K562 (cell line): ENCODE measurements at regions not wholly inside any gene's neighbourhood (a gene's known extent, or its start where the extent isn't known, plus 50 kb on each side); places are given as distances from the start of the nearest gene placed in this dataset.
"Not testable (repeated sequence)": the region's sequence is repeated elsewhere in the genome, so short reads cannot be mapped to it uniquely, and the experiment has no call there.

ENCODE experiments used
- ATAC-seq: fragments of 200-7000 bp; cut with Tn5 transposase; 3 replicates; pipeline ENCODE4 v1.9.1; 2020; ENCODE audit warnings: moderate library complexity
- BruUV-seq: library from RNA; stranded (reverse); fragments of 400-500 nt; replicated peaks from 2 replicates; lab custom pipeline; 2021; lab: Mats Ljungman, UMichigan
- CTCF ChIA-PET: fragments of 300-600 bp; formaldehyde crosslinking; extraction: SDS; loops from one replicate; lab custom pipeline; 2021; ENCODE audit warnings: low intra/inter-chr PET ratio; lab: Yijun Ruan, JAX
- POLR2A ChIA-PET: fragments of 300-600, 350-650 bp; sonication (Branson Sonifier 250); formaldehyde crosslinking; extraction: SDS; loops from one replicate; lab custom pipeline; 2021; ENCODE audit warnings: antibody characterized with exemption, inconsistent platforms; lab: Yijun Ruan, JAX
- DNase-seq, 4 experiments: peaks; one replicate each; pipeline versions ENCODE4 v3.0.0 to v3.0.0-alpha.2; 2011 to 2018; ENCODE audit warnings: low spot score in 3 of 4, mixed read lengths in 3 of 4; ENCODE audit errors: extremely low read depth in 1 of 4
- FAIRE-seq: peaks from 2 replicates; lab custom pipeline; 2011; peaks lifted over from hg19 to GRCh38; lab: Jason Lieb, UNC
- H2AFZ ChIP-seq: 2 replicates; pipeline ENCODE4 v1.6.0; 2011; ENCODE audit warnings: low read depth, low read length, control low read depth, inconsistent platforms
- H3K27ac ChIP-seq: fragments of 200-600 bp; 3 replicates; pipeline ENCODE4 v1.8.0; 2011; ENCODE audit warnings: low read depth, mild to moderate bottlenecking, control low read depth, inconsistent platforms, low read length, moderate library complexity, mixed read lengths; ENCODE audit errors: extremely low read depth
- H3K27me3 ChIP-seq, 2 experiments: fragments of 300-600 bp in 1 of 2; 2 replicates in 1 of 2; 3 replicates in 1 of 2; pipeline versions ENCODE4 v1.6.0 to v1.8.0; 2011; ENCODE audit warnings: inconsistent platforms in 2 of 2, low read length in 2 of 2, mild to moderate bottlenecking in 1 of 2, mixed read lengths in 1 of 2, moderate library complexity in 1 of 2; ENCODE audit not compliant: control insufficient read depth in 2 of 2, insufficient read depth in 2 of 2
- H3K36me3 ChIP-seq: fragments of 300-600 bp; 3 replicates; pipeline ENCODE4 v1.8.0; 2011; ENCODE audit warnings: mild to moderate bottlenecking, low read length, inconsistent platforms; ENCODE audit not compliant: control insufficient read depth, insufficient read depth
- H3K4me1 ChIP-seq, 2 experiments: fragments of 200-600 bp in 1 of 2; replicated peaks in 1 of 2; 2 replicates in 1 of 2; 3 replicates in 1 of 2; pipeline versions ENCODE4 v1.5.1 to v1.8.0; 2011; ENCODE audit warnings: inconsistent platforms in 2 of 2, low read length in 2 of 2, mild to moderate bottlenecking in 1 of 2, mixed read lengths in 1 of 2, moderate library complexity in 1 of 2; ENCODE audit not compliant: control insufficient read depth in 2 of 2, insufficient read depth in 2 of 2
- H3K4me2 ChIP-seq: 2 replicates; pipeline ENCODE4 v1.6.1; 2011; ENCODE audit warnings: low read length, control low read depth, inconsistent platforms, mixed read lengths; ENCODE audit not compliant: insufficient read depth
- H3K4me3 ChIP-seq: fragments of 200-600 bp; sonication (generic), shearing (Covaris generic); 2 replicates; pipeline ENCODE4 v1.5.1; 2016; ENCODE audit warnings: control low read depth, inconsistent platforms
- H3K79me2 ChIP-seq: fragments of 200-600 bp; 3 replicates; pipeline ENCODE4 v1.8.0; 2011; ENCODE audit warnings: low read length, inconsistent platforms; ENCODE audit not compliant: control insufficient read depth, insufficient read depth
- H3K9ac ChIP-seq, 2 experiments: 2 replicates each; pipeline versions ENCODE4 v1.6.0 to v1.6.1; 2011; ENCODE audit warnings: low read depth in 2 of 2, low read length in 2 of 2, control low read depth in 1 of 2, inconsistent platforms in 1 of 2, mild to moderate bottlenecking in 1 of 2, mixed read lengths in 1 of 2; ENCODE audit not compliant: insufficient read depth in 1 of 2
- H3K9me1 ChIP-seq: one replicate; pipeline ENCODE4 v1.6.0; 2011; ENCODE audit warnings: inconsistent platforms, mild to moderate bottlenecking, low read length, moderate library complexity; ENCODE audit not compliant: control insufficient read depth, insufficient read depth
- H3K9me3 ChIP-seq: replicated peaks from 2 replicates; pipeline ENCODE4 v1.5.1; 2011; ENCODE audit warnings: low read depth, low read length, inconsistent platforms; ENCODE audit not compliant: control insufficient read depth, insufficient read depth
- H4K20me1 ChIP-seq: replicated peaks from 2 replicates; pipeline ENCODE4 v1.6.1; 2011; ENCODE audit warnings: low read length, inconsistent platforms, mixed read lengths; ENCODE audit not compliant: control insufficient read depth, insufficient read depth
- CBX1 ChIP-seq: sonication (generic); IDR thresholded peaks from 2 replicates; pipeline ENCODE4 v1.6.1; 2016; ENCODE audit warnings: antibody characterized with exemption, low read depth, mild to moderate bottlenecking
- CREB1 ChIP-seq, 2 experiments: sonication (generic) in 1 of 2; formaldehyde crosslinking in 1 of 2; IDR thresholded peaks; 2 replicates each; pipeline versions ENCODE4 v1.6.1 to v1.8.0; 2012 to 2022; ENCODE audit warnings: inconsistent platforms in 1 of 2, mild to moderate bottlenecking in 1 of 2, missing genetic modification reagents in 1 of 2, moderate library complexity in 1 of 2
- FOXA1 ChIP-seq: fragments of 450-650 bp; IDR thresholded peaks from 2 replicates; pipeline ENCODE4 v1.6.1; 2016; ENCODE audit warnings: mild to moderate bottlenecking, borderline replicate concordance
- HMG20B ChIP-seq: fragments of 250-450 bp; sonication (Bioruptor Pico); IDR thresholded peaks from 2 replicates; pipeline ENCODE4 v1.5.0; 2021; ENCODE audit warnings: mild to moderate bottlenecking
- HSF4 ChIP-seq: fragments of 250-450 bp; sonication (Bioruptor Pico); IDR thresholded peaks from 2 replicates; pipeline ENCODE4 v2.1.2; 2022; ENCODE audit warnings: mild to moderate bottlenecking, moderate library complexity, borderline replicate concordance
- L3MBTL2 ChIP-seq: fragments of 450-650 bp; IDR thresholded peaks from 2 replicates; pipeline ENCODE4 v1.6.1; 2016; ENCODE audit warnings: mild to moderate bottlenecking, moderate library complexity
- YY1 ChIP-seq, 3 experiments: IDR thresholded peaks; 2 replicates each; pipeline ENCODE4 v1.6.1; 2011; ENCODE audit warnings: low read length in 2 of 3, mild to moderate bottlenecking in 2 of 3, moderate library complexity in 2 of 3, borderline replicate concordance in 1 of 3, control low read depth in 1 of 3, low read depth in 1 of 3; ENCODE audit not compliant: insufficient read depth in 3 of 3, insufficient replicate concordance in 2 of 3, control insufficient read depth in 1 of 3, insufficient read length in 1 of 3; ENCODE audit errors: extremely low read depth in 1 of 3
- ZNF347 ChIP-seq: fragments of 450-650 bp; formaldehyde crosslinking; IDR thresholded peaks from 2 replicates; pipeline ENCODE4 v1.4.0; 2020; ENCODE audit warnings: low read depth, mild to moderate bottlenecking, moderate library complexity
- WGBS: fragments of 100-300 bp; shearing (Covaris generic); methylation state at CpG from one replicate; pipeline ENCODE4 v1.1.6; 2016; ENCODE audit warnings: low coverage, mixed read lengths; ENCODE audit not compliant: insufficient coverage; ENCODE audit errors: missing lambda C conversion rate; 5-methylcytosine and 5-hydroxymethylcytosine counted together
- in situ Hi-C: fragments of 300-500 bp; cut with MboI; formaldehyde crosslinking; loops from 4 replicates; pipeline ENCODE4 v1.15.0; 2018; ENCODE audit warnings: inconsistent platforms, mixed read lengths
- intact Hi-C: fragments of 100-400 bp; cut with micrococcal nuclease; formaldehyde crosslinking; loops from 2 replicates; pipeline ENCODE4 v1.14.2; 2022
- TF ChIP-seq, protein P1 (sequence below): sonication (generic); formaldehyde crosslinking; IDR thresholded peaks from 2 replicates; pipeline ENCODE4 v1.8.1; 2023; ENCODE audit warnings: missing genetic modification reagents, mild to moderate bottlenecking, borderline replicate concordance

DNA sequence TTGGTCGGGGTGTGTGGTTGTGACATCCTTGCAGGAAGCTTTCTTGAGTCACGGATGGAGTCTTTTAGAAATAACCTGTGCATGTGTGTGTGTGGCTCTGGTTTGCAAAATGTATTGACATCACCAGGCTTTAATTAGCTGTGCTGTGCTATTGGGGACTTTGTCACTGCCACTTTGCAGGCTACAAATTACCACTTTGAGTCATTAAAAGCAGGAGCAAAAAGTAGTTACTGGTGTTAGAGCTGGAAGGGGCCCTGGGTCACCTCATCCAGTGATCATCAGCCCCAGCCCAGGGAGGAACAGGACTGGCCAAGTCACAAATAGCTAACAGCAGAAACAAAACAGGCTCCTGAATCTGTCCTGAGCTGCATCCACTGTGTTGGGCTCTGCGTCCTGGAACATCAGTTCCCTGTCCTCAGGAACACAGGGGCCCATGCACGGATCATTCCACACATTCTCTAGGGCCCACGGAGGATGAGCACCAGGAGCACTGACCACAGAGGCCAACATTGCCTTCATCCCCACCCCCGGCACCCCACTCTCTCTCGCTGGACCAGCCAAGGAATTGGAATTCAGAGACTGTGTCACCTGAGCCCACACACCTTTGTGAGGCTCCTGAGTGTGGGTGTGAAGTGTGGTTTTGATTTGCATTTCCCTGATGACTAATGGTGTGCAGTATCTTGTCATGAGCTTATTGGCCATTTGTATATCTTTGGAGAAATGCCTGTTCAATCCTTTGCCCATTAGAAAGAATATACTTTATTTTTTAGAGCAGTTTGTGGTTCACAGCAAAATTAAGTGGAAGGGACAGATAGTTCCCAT, 280.1 kb upstream of the C1orf174 start:
- ChIA-PET POLR2A (interaction anchor here (0.6 to 1.0 kb wide), 3 partner anchors 9 to 1682 kb away, joined by 3 to 4 read pairs (median 3); no protein-coding TSS in a partner anchor), CTCF (no interaction called here)
- DNase-seq (no peak), ATAC-seq (no peak), FAIRE-seq (no peak)
- Histone ChIP-seq H4K20me1 (no peaks in the 10 kb centered on the region), H3K9ac (no peak overlapping the region), H3K9me1 (no peaks in the 10 kb centered on the region), H2AFZ (no peak overlapping the region), H3K4me3 (no peak overlapping the region), H3K9me3 (no peaks in the 10 kb centered on the region), H3K79me2 (no peaks in the 10 kb centered on the region), H3K4me1 (no peaks in the 10 kb centered on the region), H3K4me2 (no peak overlapping the region), H3K36me3 (no peaks in the 10 kb centered on the region), H3K27ac (no peak overlapping the region), H3K27me3 (peaks cover 2 to 10% of the 10 kb centered on the region in 2 experiments; a peak in 2 of 5 replicates)
- no TSS peak for BruUV-seq
- no peak for TF ChIP-seq HMG20B (CRISPR knock-in tag)
- no peak for TF ChIP-seq L3MBTL2
- no peak for TF ChIP-seq CBX1
- TF ChIP-seq HSF4 (CRISPR knock-in tag) = no peak
- no peak for TF ChIP-seq YY1 (IDR thresholded peaks at IDR 0.05; ENCODE audit: borderline replicate concordance in 1 of 3, control insufficient read depth in 1 of 3, extremely low read depth in 1 of 3, insufficient read depth in 3 of 3, insufficient read length in 1 of 3, insufficient replicate concordance in 2 of 3, low read depth in 1 of 3, low read length in 2 of 3)
- no peak for TF ChIP-seq ZNF347 (CRISPR knock-in tag)
- no peak for TF ChIP-seq CREB1 (IDR thresholded peaks at IDR 0.05)
- TF ChIP-seq CREB1 (CRISPR knock-in tag; IDR thresholded peaks at IDR 0.05) = no peak
- TF ChIP-seq, protein P1, sequence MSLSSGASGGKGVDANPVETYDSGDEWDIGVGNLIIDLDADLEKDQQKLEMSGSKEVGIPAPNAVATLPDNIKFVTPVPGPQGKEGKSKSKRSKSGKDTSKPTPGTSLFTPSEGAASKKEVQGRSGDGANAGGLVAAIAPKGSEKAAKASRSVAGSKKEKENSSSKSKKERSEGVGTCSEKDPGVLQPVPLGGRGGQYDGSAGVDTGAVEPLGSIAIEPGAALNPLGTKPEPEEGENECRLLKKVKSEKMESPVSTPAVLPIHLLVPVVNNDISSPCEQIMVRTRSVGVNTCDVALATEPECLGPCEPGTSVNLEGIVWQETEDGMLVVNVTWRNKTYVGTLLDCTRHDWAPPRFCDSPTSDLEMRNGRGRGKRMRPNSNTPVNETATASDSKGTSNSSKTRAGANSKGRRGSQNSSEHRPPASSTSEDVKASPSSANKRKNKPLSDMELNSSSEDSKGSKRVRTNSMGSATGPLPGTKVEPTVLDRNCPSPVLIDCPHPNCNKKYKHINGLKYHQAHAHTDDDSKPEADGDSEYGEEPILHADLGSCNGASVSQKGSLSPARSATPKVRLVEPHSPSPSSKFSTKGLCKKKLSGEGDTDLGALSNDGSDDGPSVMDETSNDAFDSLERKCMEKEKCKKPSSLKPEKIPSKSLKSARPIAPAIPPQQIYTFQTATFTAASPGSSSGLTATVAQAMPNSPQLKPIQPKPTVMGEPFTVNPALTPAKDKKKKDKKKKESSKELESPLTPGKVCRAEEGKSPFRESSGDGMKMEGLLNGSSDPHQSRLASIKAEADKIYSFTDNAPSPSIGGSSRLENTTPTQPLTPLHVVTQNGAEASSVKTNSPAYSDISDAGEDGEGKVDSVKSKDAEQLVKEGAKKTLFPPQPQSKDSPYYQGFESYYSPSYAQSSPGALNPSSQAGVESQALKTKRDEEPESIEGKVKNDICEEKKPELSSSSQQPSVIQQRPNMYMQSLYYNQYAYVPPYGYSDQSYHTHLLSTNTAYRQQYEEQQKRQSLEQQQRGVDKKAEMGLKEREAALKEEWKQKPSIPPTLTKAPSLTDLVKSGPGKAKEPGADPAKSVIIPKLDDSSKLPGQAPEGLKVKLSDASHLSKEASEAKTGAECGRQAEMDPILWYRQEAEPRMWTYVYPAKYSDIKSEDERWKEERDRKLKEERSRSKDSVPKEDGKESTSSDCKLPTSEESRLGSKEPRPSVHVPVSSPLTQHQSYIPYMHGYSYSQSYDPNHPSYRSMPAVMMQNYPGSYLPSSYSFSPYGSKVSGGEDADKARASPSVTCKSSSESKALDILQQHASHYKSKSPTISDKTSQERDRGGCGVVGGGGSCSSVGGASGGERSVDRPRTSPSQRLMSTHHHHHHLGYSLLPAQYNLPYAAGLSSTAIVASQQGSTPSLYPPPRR (CRISPR knock-in tag) = no peak
- TF ChIP-seq FOXA1 = no peak
- intact Hi-C loops = no loop called here
- 0% methylated on average over 7 of the region's 7 CpGs for WGBS
- in situ Hi-C loops = no loop called here

DNA sequence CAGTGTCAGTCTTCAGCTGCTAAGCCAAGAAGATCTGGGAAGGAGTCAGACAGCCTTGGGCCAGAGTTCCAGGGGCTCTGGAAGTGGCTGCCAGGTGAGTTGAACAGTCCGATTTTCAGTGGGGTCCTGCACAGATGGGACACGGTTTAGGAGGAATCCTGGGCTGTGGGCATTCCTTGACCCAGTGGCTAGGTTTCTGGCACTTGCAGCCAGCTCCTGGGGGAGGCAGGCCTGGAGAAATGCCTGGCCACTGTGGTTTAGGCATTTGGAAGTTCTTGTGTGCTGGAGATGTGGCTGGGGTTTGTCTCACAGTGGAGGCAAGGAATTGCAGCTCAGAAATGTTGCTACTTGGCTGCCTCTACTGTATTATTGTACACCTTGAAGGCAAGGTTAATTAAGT, 286.4 kb upstream of the C1orf174 start:
- H3K9me3 ChIP-seq, H2AFZ ChIP-seq, CTCF ChIA-PET, H4K20me1 ChIP-seq, H3K9ac ChIP-seq, POLR2A ChIA-PET, H3K27me3 ChIP-seq, intact Hi-C loops, H3K36me3 ChIP-seq, H3K79me2 ChIP-seq, H3K4me1 ChIP-seq, ATAC-seq, H3K27ac ChIP-seq, H3K4me3 ChIP-seq, BruUV-seq, DNase-seq, FAIRE-seq, H3K4me2 ChIP-seq, H3K9me1 ChIP-seq, in situ Hi-C loops: not testable (repeated sequence)
- 0% methylated on average over 2 of the region's 2 CpGs for WGBS
